Caco-2 (cell line): ENCODE measurements at regions not wholly inside any gene's neighbourhood (a gene's known extent, or its start where the extent isn't known, plus 50 kb on each side); places are given as distances from the start of the nearest gene placed in this dataset.

Experiments used
- BruUV-seq: library from RNA; stranded (reverse); fragments of 400-500 nt; replicated peaks from 2 replicates; lab custom pipeline; 2021; lab: Mats Ljungman, UMichigan
- CTCF ChIA-PET: fragments of 300-600 bp; sonication (Branson Sonifier 250); formaldehyde crosslinking; loops from one replicate; lab custom pipeline; 2022; ENCODE audit warnings: antibody characterized with exemption; lab: Charles Lee
- POLR2A ChIA-PET: fragments of 300-600 bp; sonication (Branson Sonifier 250); formaldehyde crosslinking; loops from one replicate; lab custom pipeline; 2022; ENCODE audit warnings: antibody characterized with exemption; lab: Charles Lee
- DNase-seq, 2 experiments: peaks; one replicate each; pipeline versions ENCODE4 v3.0.0 to v3.0.0-alpha.2; 2020 to 2022
- H3K27me3 ChIP-seq: replicated peaks from 2 replicates; pipeline ENCODE4 v1.6.0; 2011; ENCODE audit warnings: low read length; ENCODE audit not compliant: control insufficient read depth, insufficient read depth
- H3K36me3 ChIP-seq: 2 replicates; pipeline ENCODE4 v1.5.1; 2011; ENCODE audit warnings: low read length; ENCODE audit not compliant: control insufficient read depth, insufficient read depth
- H3K4me1 ChIP-seq: fragments of 250-450 bp; sonication (Bioruptor Pico); 2 replicates; pipeline ENCODE4 v1.5.1; 2020; ENCODE audit warnings: mild to moderate bottlenecking
- H3K4me3 ChIP-seq: 2 replicates; pipeline ENCODE4 v1.5.1; 2011; ENCODE audit warnings: low read depth, mild to moderate bottlenecking, control low read depth, low read length
- H3K9me3 ChIP-seq: fragments of 250-450 bp; sonication (Bioruptor Pico); 2 replicates; pipeline ENCODE4 v1.5.1; 2020; ENCODE audit warnings: mild to moderate bottlenecking, moderate library complexity
- H3K27ac Mint-ChIP-seq: one replicate; pipeline ENCODE4 v1.8.0; 2022; ENCODE audit warnings: mixed read lengths; ENCODE audit not compliant: unreplicated experiment
- H3K27me3 Mint-ChIP-seq: one replicate; pipeline ENCODE4 v1.8.0; 2022; ENCODE audit warnings: mixed read lengths; ENCODE audit not compliant: insufficient read depth, unreplicated experiment
- H3K36me3 Mint-ChIP-seq: one replicate; pipeline ENCODE4 v1.8.0; 2022; ENCODE audit warnings: mild to moderate bottlenecking, mixed read lengths; ENCODE audit not compliant: insufficient read depth, unreplicated experiment
- H3K4me1 Mint-ChIP-seq: one replicate; pipeline ENCODE4 v1.8.0; 2022; ENCODE audit warnings: low read depth, mixed read lengths; ENCODE audit not compliant: unreplicated experiment
- H3K4me3 Mint-ChIP-seq: one replicate; pipeline ENCODE4 v1.8.0; 2022; ENCODE audit warnings: mild to moderate bottlenecking, moderate library complexity, mixed read lengths; ENCODE audit not compliant: unreplicated experiment
- H3K9me3 Mint-ChIP-seq: one replicate; pipeline ENCODE4 v1.8.0; 2022; ENCODE audit warnings: mixed read lengths; ENCODE audit not compliant: unreplicated experiment
- CTCF ChIP-seq, 2 experiments: fragments of 200-600 bp in 1 of 2; IDR thresholded peaks; 1 replicate in 1 of 2; 2 replicates in 1 of 2; pipeline versions ENCODE4 v1.5.1 to v1.8.0; 2011 to 2022; ENCODE audit warnings: antibody characterized with exemption in 1 of 2, control low read depth in 1 of 2, inconsistent platforms in 1 of 2, low read depth in 1 of 2, low read length in 1 of 2, mild to moderate bottlenecking in 1 of 2, moderate library complexity in 1 of 2; ENCODE audit not compliant: insufficient read depth in 1 of 2, severe bottlenecking in 1 of 2, unreplicated experiment in 1 of 2
- intact Hi-C: fragments of 100-400 bp; cut with micrococcal nuclease; formaldehyde crosslinking; loops from one replicate; pipeline ENCODE4 v1.10.0; 2022; ENCODE audit not compliant: unreplicated experiment

- no peaks in the 10 kb centered on the region for H3K27me3 ChIP-seq
- CTCF ChIA-PET, result no interaction called here
- no peaks in the 10 kb centered on the region for H3K36me3 ChIP-seq
- H3K27ac Mint-ChIP-seq, result no peak overlapping the region
- no peak for DNase-seq
- BruUV-seq, result no TSS peak
- no peaks in the 10 kb centered on the region for H3K4me1 Mint-ChIP-seq
- no peaks in the 10 kb centered on the region for H3K27me3 Mint-ChIP-seq
- no peaks in the 10 kb centered on the region for H3K9me3 ChIP-seq
- intact Hi-C loops, result no loop called here
- H3K9me3 Mint-ChIP-seq, result no peaks in the 10 kb centered on the region
- H3K4me1 ChIP-seq, result no peaks in the 10 kb centered on the region
- H3K36me3 Mint-ChIP-seq, result no peaks in the 10 kb centered on the region
- no peak overlapping the region for H3K4me3 ChIP-seq
- POLR2A ChIA-PET, result no interaction called here
- H3K4me3 Mint-ChIP-seq, result no peak overlapping the region
- TF ChIP-seq CTCF (IDR thresholded peaks at IDR 0.05; ENCODE audit: insufficient read depth in 1 of 2, low read depth in 1 of 2, low read length in 1 of 2, severe bottlenecking in 1 of 2, unreplicated experiment in 1 of 2), result no peak
These were observed 66.2 kb upstream of the TAF1B start for GRCh38 chr2:9777081-9777480.

GRCh38 chr2:9778012-9778411 is 65.3 kb upstream of the TAF1B start:
- ChIA-PET POLR2A (no interaction called here), CTCF (interaction anchor here (2.3 kb wide), 1 partner anchor 8 kb away, joined by 8 read pairs; no protein-coding TSS in a partner anchor)
- TF ChIP-seq CTCF (IDR thresholded peaks at IDR 0.05; ENCODE audit: insufficient read depth in 1 of 2, low read depth in 1 of 2, low read length in 1 of 2, severe bottlenecking in 1 of 2, unreplicated experiment in 1 of 2), result peak in 1 of 2 experiments; percentile 32
- H3K4me3 Mint-ChIP-seq, result no peak overlapping the region
- no peaks in the 10 kb centered on the region for H3K4me1 Mint-ChIP-seq
- intact Hi-C loops, result no loop called here
- BruUV-seq, result no TSS peak
- Histone ChIP-seq H3K4me1 (no peaks in the 10 kb centered on the region), H3K4me3 (no peak overlapping the region), H3K36me3 (no peaks in the 10 kb centered on the region), H3K9me3 (no peaks in the 10 kb centered on the region), H3K27me3 (no peaks in the 10 kb centered on the region)
- no peaks in the 10 kb centered on the region for H3K9me3 Mint-ChIP-seq
- H3K27ac Mint-ChIP-seq, result no peak overlapping the region
- no peak for DNase-seq
- no peaks in the 10 kb centered on the region for H3K27me3 Mint-ChIP-seq
- H3K36me3 Mint-ChIP-seq, result no peaks in the 10 kb centered on the region

- Mint-ChIP-seq H3K36me3 (no peaks in the 10 kb centered on the region), H3K4me3 (no peak overlapping the region), H3K9me3 (no peaks in the 10 kb centered on the region), H3K27ac (no peak overlapping the region), H3K27me3 (no peaks in the 10 kb centered on the region), H3K4me1 (no peaks in the 10 kb centered on the region)
- no peaks in the 10 kb centered on the region for H3K27me3 ChIP-seq
- CTCF ChIA-PET, result interaction anchor here (2.3 kb wide), 1 partner anchor 9 kb away, joined by 8 read pairs; no protein-coding TSS in a partner anchor
- intact Hi-C loops, result no loop called here
- no TSS peak for BruUV-seq
- no peak for DNase-seq
- H3K4me3 ChIP-seq, result no peak overlapping the region
- H3K36me3 ChIP-seq, result no peaks in the 10 kb centered on the region
- POLR2A ChIA-PET, result no interaction called here
- TF ChIP-seq CTCF (IDR thresholded peaks at IDR 0.05; ENCODE audit: insufficient read depth in 1 of 2, low read depth in 1 of 2, low read length in 1 of 2, severe bottlenecking in 1 of 2, unreplicated experiment in 1 of 2), result no peak
- no peaks in the 10 kb centered on the region for H3K4me1 ChIP-seq
- no peaks in the 10 kb centered on the region for H3K9me3 ChIP-seq
These were observed 64.6 kb upstream of the TAF1B start for GRCh38 chr2:9778471-9779316.
